ENCODE measurements at regions not wholly inside any gene's neighbourhood (a gene's known extent, or its start where the extent isn't known, plus 50 kb on each side); places are given as distances from the start of the nearest gene placed in this dataset.

GRCh38 chr3:161556941-161557340 is 60.3 kb downstream of the OTOL1 start:
- no peak for TF ChIP-seq CTCF (conservative IDR thresholded peaks at IDR 0.05; ENCODE audit: low read depth, low read length)
- TF ChIP-seq EZH2 (IDR thresholded peaks at IDR 0.05; ENCODE audit: borderline replicate concordance, low read depth, low read length, poor library complexity, severe bottlenecking) = no peak

Data from A673 (cell line).